MM.1S (cell line): ENCODE measurements at regions not wholly inside any gene's neighbourhood (a gene's known extent, or its start where the extent isn't known, plus 50 kb on each side); places are given as distances from the start of the nearest gene placed in this dataset.

Source experiments
- DNase-seq: peaks from one replicate; pipeline ENCODE4 v3.0.0-alpha.2; 2015
- H2AFZ ChIP-seq: fragments of 300-600 bp; sonication (generic); 2 replicates; pipeline ENCODE4 v1.6.0; 2016; ENCODE audit warnings: antibody characterized with exemption, low read length
- H3F3A ChIP-seq: fragments of 300-600 bp; sonication (generic); 2 replicates; pipeline ENCODE4 v1.6.1; 2016; ENCODE audit warnings: mild to moderate bottlenecking, antibody characterized with exemption, low read length, moderate library complexity, mixed read lengths; ENCODE audit not compliant: insufficient read depth
- H3K27ac ChIP-seq: fragments of 300-600 bp; sonication (generic); 2 replicates; pipeline ENCODE4 v1.5.1; 2016; ENCODE audit warnings: mild to moderate bottlenecking, low read length
- H3K27me3 ChIP-seq: fragments of 300-600 bp; sonication (generic); replicated peaks from 2 replicates; pipeline ENCODE4 v1.6.0; 2016; ENCODE audit warnings: low read length; ENCODE audit not compliant: insufficient read depth
- H3K36me3 ChIP-seq: fragments of 300-600 bp; sonication (generic); replicated peaks from 2 replicates; pipeline ENCODE4 v1.6.1; 2016; ENCODE audit warnings: mild to moderate bottlenecking, low read length, mixed read lengths; ENCODE audit not compliant: insufficient read depth
- H3K4me1 ChIP-seq: fragments of 300-600 bp; sonication (generic); 2 replicates; pipeline ENCODE4 v1.6.1; 2016; ENCODE audit warnings: low read length, mixed read lengths
- H3K4me2 ChIP-seq: fragments of 300-600 bp; sonication (generic); 2 replicates; pipeline ENCODE4 v1.6.0; 2016; ENCODE audit warnings: low read depth, low read length
- H3K4me3 ChIP-seq: fragments of 300-600 bp; sonication (generic); 2 replicates; pipeline ENCODE4 v1.5.1; 2016; ENCODE audit warnings: low read length, mixed read lengths
- H3K79me2 ChIP-seq: fragments of 300-600 bp; sonication (generic); 2 replicates; pipeline ENCODE4 v1.6.1; 2016; ENCODE audit warnings: mixed run types, low read length, mixed read lengths
- H3K9ac ChIP-seq: fragments of 300-600 bp; sonication (generic); 2 replicates; pipeline ENCODE4 v1.6.1; 2016; ENCODE audit warnings: low read length, mixed read lengths
- H3K9me2 ChIP-seq: fragments of 300-600 bp; sonication (generic); replicated peaks from 2 replicates; pipeline ENCODE4 v1.6.1; 2016; ENCODE audit warnings: mild to moderate bottlenecking, low read length, mixed read lengths; ENCODE audit not compliant: insufficient read depth
- H3K9me3 ChIP-seq: fragments of 300-600 bp; sonication (generic); replicated peaks from 2 replicates; pipeline ENCODE4 v1.6.1; 2016; ENCODE audit warnings: mild to moderate bottlenecking, low read length, mixed read lengths; ENCODE audit not compliant: insufficient read depth
- H4K20me1 ChIP-seq: fragments of 300-600 bp; sonication (generic); 2 replicates; pipeline ENCODE4 v1.6.1; 2016; ENCODE audit warnings: mild to moderate bottlenecking, low read length, moderate library complexity, mixed read lengths; ENCODE audit not compliant: insufficient read depth
- EZH2 ChIP-seq: fragments of 300-600 bp; sonication (generic); optimal IDR thresholded peaks from 2 replicates; pipeline ENCODE3; 2017; ENCODE audit warnings: low read depth, mild to moderate bottlenecking, antibody characterized with exemption, low read length, mixed read lengths
- EZH2phosphoT487 ChIP-seq: fragments of 300-600 bp; sonication (generic); IDR thresholded peaks from 2 replicates; pipeline ENCODE4 v1.6.1; 2018; ENCODE audit warnings: antibody characterized with exemption, low read length
- TF ChIP-seq, protein P1 (sequence below): fragments of 300-600 bp; sonication (generic); IDR thresholded peaks from 2 replicates; pipeline ENCODE4 v1.5.1; 2016; ENCODE audit warnings: antibody characterized with exemption, low read length, mixed read lengths

DNA sequence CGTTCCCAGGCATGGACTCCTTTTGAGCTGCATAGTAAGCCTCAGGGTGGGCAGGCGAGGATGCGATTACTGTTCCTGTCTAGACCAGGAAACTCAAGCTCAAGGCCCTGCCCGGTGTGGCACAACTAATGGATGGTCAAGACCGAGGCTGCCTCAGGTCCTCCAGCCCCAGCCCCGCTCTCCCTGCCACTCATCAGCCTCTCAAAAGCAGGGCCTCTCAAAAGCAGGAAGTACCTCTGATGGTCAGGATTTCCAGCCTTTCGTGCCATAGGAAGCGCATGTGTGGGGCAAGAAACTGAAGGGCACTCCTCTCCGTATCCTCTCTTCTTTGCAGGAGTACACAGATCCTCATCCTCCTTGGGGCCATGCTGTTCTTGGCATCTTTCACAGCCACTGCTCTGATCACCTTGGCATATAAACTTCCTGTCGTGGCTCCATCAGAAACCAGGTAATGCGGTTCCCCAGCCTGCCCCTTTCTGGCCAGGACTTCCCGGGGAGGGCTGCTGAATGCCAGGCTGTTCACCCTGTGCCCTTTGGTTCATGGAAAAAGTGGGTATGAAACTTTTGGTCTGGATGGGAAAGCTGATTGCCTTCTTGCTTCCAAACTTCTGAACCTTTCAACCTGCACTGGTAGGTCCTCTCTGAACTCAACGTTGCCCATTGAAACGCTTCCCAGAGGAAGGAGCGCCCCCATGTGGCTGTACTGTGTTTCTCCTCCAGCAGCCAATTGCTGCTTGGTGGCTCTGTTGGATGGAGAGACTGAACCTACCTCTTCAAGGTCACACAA, 82.8 kb upstream of the SEC11C start:
- peak; percentile 43 for DNase-seq
- no peaks in the 10 kb centered on the region for H3K9me2 ChIP-seq
- no peak overlapping the region for H3K4me3 ChIP-seq
- H3K27ac ChIP-seq: no peak overlapping the region
- H4K20me1 ChIP-seq: no peaks in the 10 kb centered on the region
- H3K9me3 ChIP-seq: no peaks in the 10 kb centered on the region
- H3K36me3 ChIP-seq: no peaks in the 10 kb centered on the region
- no peak overlapping the region for H3K4me2 ChIP-seq
- H3K79me2 ChIP-seq: no peaks in the 10 kb centered on the region
- no peak for TF ChIP-seq EZH2
- TF ChIP-seq, protein P1, sequence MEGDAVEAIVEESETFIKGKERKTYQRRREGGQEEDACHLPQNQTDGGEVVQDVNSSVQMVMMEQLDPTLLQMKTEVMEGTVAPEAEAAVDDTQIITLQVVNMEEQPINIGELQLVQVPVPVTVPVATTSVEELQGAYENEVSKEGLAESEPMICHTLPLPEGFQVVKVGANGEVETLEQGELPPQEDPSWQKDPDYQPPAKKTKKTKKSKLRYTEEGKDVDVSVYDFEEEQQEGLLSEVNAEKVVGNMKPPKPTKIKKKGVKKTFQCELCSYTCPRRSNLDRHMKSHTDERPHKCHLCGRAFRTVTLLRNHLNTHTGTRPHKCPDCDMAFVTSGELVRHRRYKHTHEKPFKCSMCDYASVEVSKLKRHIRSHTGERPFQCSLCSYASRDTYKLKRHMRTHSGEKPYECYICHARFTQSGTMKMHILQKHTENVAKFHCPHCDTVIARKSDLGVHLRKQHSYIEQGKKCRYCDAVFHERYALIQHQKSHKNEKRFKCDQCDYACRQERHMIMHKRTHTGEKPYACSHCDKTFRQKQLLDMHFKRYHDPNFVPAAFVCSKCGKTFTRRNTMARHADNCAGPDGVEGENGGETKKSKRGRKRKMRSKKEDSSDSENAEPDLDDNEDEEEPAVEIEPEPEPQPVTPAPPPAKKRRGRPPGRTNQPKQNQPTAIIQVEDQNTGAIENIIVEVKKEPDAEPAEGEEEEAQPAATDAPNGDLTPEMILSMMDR: peak; percentile 71
- H3K27me3 ChIP-seq: no peaks in the 10 kb centered on the region
- H3F3A ChIP-seq: no peaks in the 10 kb centered on the region
- no peak overlapping the region for H2AFZ ChIP-seq
- H3K4me1 ChIP-seq: no peaks in the 10 kb centered on the region
- no peak overlapping the region for H3K9ac ChIP-seq

DNA sequence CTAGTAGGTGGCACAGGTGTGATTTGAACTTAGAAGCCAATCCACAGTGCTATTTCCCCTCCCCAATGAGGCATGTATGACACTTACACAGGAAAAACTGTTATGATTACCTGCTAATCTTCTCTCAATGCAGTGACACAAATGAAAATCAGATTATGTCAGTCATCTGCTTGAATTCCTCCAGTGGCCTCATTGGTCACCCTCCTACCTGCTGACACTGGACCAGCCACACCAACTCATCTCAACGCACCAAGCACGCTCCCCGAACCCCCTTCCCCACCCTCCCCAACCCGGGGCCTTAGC, 82.2 kb upstream of the SEC11C start:
- no peak overlapping the region for H2AFZ ChIP-seq
- no peaks in the 10 kb centered on the region for H3K4me1 ChIP-seq
- no peaks in the 10 kb centered on the region for H3K36me3 ChIP-seq
- no peaks in the 10 kb centered on the region for H3F3A ChIP-seq
- H3K4me3 ChIP-seq: no peak overlapping the region
- no peak overlapping the region for H3K27ac ChIP-seq
- TF ChIP-seq EZH2: no peak
- TF ChIP-seq, protein P1: no peak
- no peak for TF ChIP-seq EZH2phosphoT487
- no peaks in the 10 kb centered on the region for H3K79me2 ChIP-seq
- no peak for DNase-seq
- no peaks in the 10 kb centered on the region for H3K27me3 ChIP-seq
- H3K9ac ChIP-seq: no peak overlapping the region
- H3K4me2 ChIP-seq: no peak overlapping the region
- H3K9me2 ChIP-seq: no peaks in the 10 kb centered on the region
- no peaks in the 10 kb centered on the region for H4K20me1 ChIP-seq
- H3K9me3 ChIP-seq: no peaks in the 10 kb centered on the region

DNA sequence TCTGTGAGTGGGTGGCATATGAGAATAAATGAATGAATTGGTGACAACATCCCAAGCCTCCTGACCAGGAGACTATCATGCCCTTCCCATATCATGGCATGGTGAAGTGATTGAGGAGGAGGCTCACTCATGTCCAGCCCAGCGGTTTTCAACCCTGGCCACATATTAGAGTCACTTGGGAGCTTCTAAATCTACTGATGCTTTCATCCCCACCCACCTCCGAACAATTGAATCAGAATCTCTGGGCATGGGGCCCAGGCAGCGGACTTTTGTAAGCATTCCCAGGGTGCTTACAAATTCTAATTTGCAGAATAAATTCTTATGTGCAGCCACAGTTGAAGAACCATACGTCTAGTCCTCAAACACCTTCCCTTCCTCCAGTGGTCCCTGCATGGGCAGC, 81.7 kb upstream of the SEC11C start:
- H3K4me3 ChIP-seq: no peak overlapping the region
- DNase-seq: no peak
- H3K4me2 ChIP-seq: no peak overlapping the region
- TF ChIP-seq, protein P1: no peak
- TF ChIP-seq EZH2phosphoT487: no peak
- no peak for TF ChIP-seq EZH2
- H3K9me2 ChIP-seq: no peaks in the 10 kb centered on the region
- H3K36me3 ChIP-seq: no peaks in the 10 kb centered on the region
- H3K9me3 ChIP-seq: no peaks in the 10 kb centered on the region
- no peak overlapping the region for H2AFZ ChIP-seq
- H3F3A ChIP-seq: no peaks in the 10 kb centered on the region
- no peaks in the 10 kb centered on the region for H3K27me3 ChIP-seq
- H3K4me1 ChIP-seq: no peaks in the 10 kb centered on the region
- no peak overlapping the region for H3K9ac ChIP-seq
- H4K20me1 ChIP-seq: no peaks in the 10 kb centered on the region
- no peaks in the 10 kb centered on the region for H3K79me2 ChIP-seq
- H3K27ac ChIP-seq: no peak overlapping the region
